K562 (cell line): ENCODE measurements at regions not wholly inside any gene's neighbourhood (a gene's known extent, or its start where the extent isn't known, plus 50 kb on each side); places are given as distances from the start of the nearest gene placed in this dataset.

Source experiments
- ATAC-seq: fragments of 200-7000 bp; cut with Tn5 transposase; 3 replicates; pipeline ENCODE4 v1.9.1; 2020; ENCODE audit warnings: moderate library complexity
- BruUV-seq: library from RNA; stranded (reverse); fragments of 400-500 nt; replicated peaks from 2 replicates; lab custom pipeline; 2021; lab: Mats Ljungman, UMichigan
- CTCF ChIA-PET: fragments of 300-600 bp; formaldehyde crosslinking; extraction: SDS; loops from one replicate; lab custom pipeline; 2021; ENCODE audit warnings: low intra/inter-chr PET ratio; lab: Yijun Ruan, JAX
- POLR2A ChIA-PET: fragments of 300-600, 350-650 bp; sonication (Branson Sonifier 250); formaldehyde crosslinking; extraction: SDS; loops from one replicate; lab custom pipeline; 2021; ENCODE audit warnings: antibody characterized with exemption, inconsistent platforms; lab: Yijun Ruan, JAX
- DNase-seq, 4 experiments: peaks; one replicate each; pipeline versions ENCODE4 v3.0.0 to v3.0.0-alpha.2; 2011 to 2018; ENCODE audit warnings: low spot score in 3 of 4, mixed read lengths in 3 of 4; ENCODE audit errors: extremely low read depth in 1 of 4
- FAIRE-seq: peaks from 2 replicates; lab custom pipeline; 2011; peaks lifted over from hg19 to GRCh38; lab: Jason Lieb, UNC
- H2AFZ ChIP-seq: 2 replicates; pipeline ENCODE4 v1.6.0; 2011; ENCODE audit warnings: low read depth, low read length, control low read depth, inconsistent platforms
- H3K27ac ChIP-seq: fragments of 200-600 bp; 3 replicates; pipeline ENCODE4 v1.8.0; 2011; ENCODE audit warnings: low read depth, mild to moderate bottlenecking, control low read depth, inconsistent platforms, low read length, moderate library complexity, mixed read lengths; ENCODE audit errors: extremely low read depth
- H3K27me3 ChIP-seq, 2 experiments: fragments of 300-600 bp in 1 of 2; 2 replicates in 1 of 2; 3 replicates in 1 of 2; pipeline versions ENCODE4 v1.6.0 to v1.8.0; 2011; ENCODE audit warnings: inconsistent platforms in 2 of 2, low read length in 2 of 2, mild to moderate bottlenecking in 1 of 2, mixed read lengths in 1 of 2, moderate library complexity in 1 of 2; ENCODE audit not compliant: control insufficient read depth in 2 of 2, insufficient read depth in 2 of 2
- H3K36me3 ChIP-seq: fragments of 300-600 bp; 3 replicates; pipeline ENCODE4 v1.8.0; 2011; ENCODE audit warnings: mild to moderate bottlenecking, low read length, inconsistent platforms; ENCODE audit not compliant: control insufficient read depth, insufficient read depth
- H3K4me1 ChIP-seq, 2 experiments: fragments of 200-600 bp in 1 of 2; replicated peaks in 1 of 2; 2 replicates in 1 of 2; 3 replicates in 1 of 2; pipeline versions ENCODE4 v1.5.1 to v1.8.0; 2011; ENCODE audit warnings: inconsistent platforms in 2 of 2, low read length in 2 of 2, mild to moderate bottlenecking in 1 of 2, mixed read lengths in 1 of 2, moderate library complexity in 1 of 2; ENCODE audit not compliant: control insufficient read depth in 2 of 2, insufficient read depth in 2 of 2
- H3K4me2 ChIP-seq: 2 replicates; pipeline ENCODE4 v1.6.1; 2011; ENCODE audit warnings: low read length, control low read depth, inconsistent platforms, mixed read lengths; ENCODE audit not compliant: insufficient read depth
- H3K4me3 ChIP-seq: fragments of 200-600 bp; sonication (generic), shearing (Covaris generic); 2 replicates; pipeline ENCODE4 v1.5.1; 2016; ENCODE audit warnings: control low read depth, inconsistent platforms
- H3K79me2 ChIP-seq: fragments of 200-600 bp; 3 replicates; pipeline ENCODE4 v1.8.0; 2011; ENCODE audit warnings: low read length, inconsistent platforms; ENCODE audit not compliant: control insufficient read depth, insufficient read depth
- H3K9ac ChIP-seq, 2 experiments: 2 replicates each; pipeline versions ENCODE4 v1.6.0 to v1.6.1; 2011; ENCODE audit warnings: low read depth in 2 of 2, low read length in 2 of 2, control low read depth in 1 of 2, inconsistent platforms in 1 of 2, mild to moderate bottlenecking in 1 of 2, mixed read lengths in 1 of 2; ENCODE audit not compliant: insufficient read depth in 1 of 2
- H3K9me1 ChIP-seq: one replicate; pipeline ENCODE4 v1.6.0; 2011; ENCODE audit warnings: inconsistent platforms, mild to moderate bottlenecking, low read length, moderate library complexity; ENCODE audit not compliant: control insufficient read depth, insufficient read depth
- H3K9me3 ChIP-seq: replicated peaks from 2 replicates; pipeline ENCODE4 v1.5.1; 2011; ENCODE audit warnings: low read depth, low read length, inconsistent platforms; ENCODE audit not compliant: control insufficient read depth, insufficient read depth
- H4K20me1 ChIP-seq: replicated peaks from 2 replicates; pipeline ENCODE4 v1.6.1; 2011; ENCODE audit warnings: low read length, inconsistent platforms, mixed read lengths; ENCODE audit not compliant: control insufficient read depth, insufficient read depth
- GABPB1 ChIP-seq: sonication (generic); formaldehyde crosslinking; IDR thresholded peaks from 2 replicates; pipeline ENCODE4 v1.8.0; 2022; ENCODE audit warnings: mild to moderate bottlenecking, missing genetic modification reagents
- HCFC1 ChIP-seq: IDR thresholded peaks from 2 replicates; pipeline ENCODE4 v1.6.1; 2012; ENCODE audit warnings: low read depth, low read length, improper control_type of control experiment
- HIVEP1 ChIP-seq: fragments of 250-450 bp; sonication (Bioruptor Pico); IDR thresholded peaks from 2 replicates; pipeline ENCODE4 v1.4.0; 2020; ENCODE audit warnings: mild to moderate bottlenecking
- HMGN3 ChIP-seq: IDR thresholded peaks from 2 replicates; pipeline ENCODE4 v1.6.1; 2011; ENCODE audit warnings: borderline replicate concordance, low read depth, mild to moderate bottlenecking, mixed read lengths, low read length; ENCODE audit not compliant: insufficient read length; ENCODE audit errors: extremely low read depth
- IRF1 ChIP-seq: sonication (generic); formaldehyde crosslinking; IDR thresholded peaks from 2 replicates; pipeline ENCODE4 v1.8.0; 2022; ENCODE audit warnings: missing genetic modification reagents, mild to moderate bottlenecking, borderline replicate concordance
- LCOR ChIP-seq: sonication (generic); formaldehyde crosslinking; IDR thresholded peaks from 2 replicates; pipeline ENCODE4 v1.8.0; 2022; ENCODE audit warnings: mild to moderate bottlenecking, missing genetic modification reagents
- LEF1 ChIP-seq: fragments of 450-650 bp; IDR thresholded peaks from 2 replicates; pipeline ENCODE4 v1.6.1; 2016; ENCODE audit warnings: mild to moderate bottlenecking
- SIX5 ChIP-seq, 2 experiments: IDR thresholded peaks; 2 replicates each; pipeline ENCODE4 v1.6.1; 2011; ENCODE audit warnings: low read length in 2 of 2, borderline replicate concordance in 1 of 2, low read depth in 1 of 2, mild to moderate bottlenecking in 1 of 2, moderate library complexity in 1 of 2; ENCODE audit not compliant: insufficient read depth in 1 of 2
- SRSF3 ChIP-seq: fragments of 200-400 bp; formaldehyde crosslinking; IDR thresholded peaks from 2 replicates; pipeline ENCODE4 v1.6.1; 2016; ENCODE audit warnings: mild to moderate bottlenecking, low read length, moderate library complexity; ENCODE audit not compliant: insufficient read depth
- ZC3H11A ChIP-seq: IDR thresholded peaks from 2 replicates; pipeline ENCODE4 v1.6.1; 2012; ENCODE audit warnings: low read depth, low read length, improper control_type of control experiment
- WGBS: fragments of 100-300 bp; shearing (Covaris generic); methylation state at CpG from one replicate; pipeline ENCODE4 v1.1.6; 2016; ENCODE audit warnings: low coverage, mixed read lengths; ENCODE audit not compliant: insufficient coverage; ENCODE audit errors: missing lambda C conversion rate; 5-methylcytosine and 5-hydroxymethylcytosine counted together
- in situ Hi-C: fragments of 300-500 bp; cut with MboI; formaldehyde crosslinking; loops from 4 replicates; pipeline ENCODE4 v1.15.0; 2018; ENCODE audit warnings: inconsistent platforms, mixed read lengths
- intact Hi-C: fragments of 100-400 bp; cut with micrococcal nuclease; formaldehyde crosslinking; loops from 2 replicates; pipeline ENCODE4 v1.14.2; 2022
- TF ChIP-seq, protein P1 (sequence below): fragments of 450-650 bp; IDR thresholded peaks from 2 replicates; pipeline ENCODE4 v1.6.1; 2016; ENCODE audit warnings: antibody characterized with exemption

- no peaks in the 10 kb centered on the region for H3K4me1 ChIP-seq
- H3K27me3 ChIP-seq = no peaks in the 10 kb centered on the region
- no peak overlapping the region for H2AFZ ChIP-seq
- H3K9me3 ChIP-seq = no peaks in the 10 kb centered on the region
- WGBS = 0% methylated on average over 2 of the region's 2 CpGs
- no peak overlapping the region for H3K27ac ChIP-seq
- no peak for ATAC-seq
- CTCF ChIA-PET = no interaction called here
- no peak for FAIRE-seq
- DNase-seq = no peak
- no peaks in the 10 kb centered on the region for H3K36me3 ChIP-seq
- in situ Hi-C loops (no loop called here), intact Hi-C loops (no loop called here)
- no peak overlapping the region for H3K9ac ChIP-seq
- no TSS peak for BruUV-seq
- no peaks in the 10 kb centered on the region for H3K79me2 ChIP-seq
- no peaks in the 10 kb centered on the region for H4K20me1 ChIP-seq
- no peak overlapping the region for H3K4me3 ChIP-seq
- POLR2A ChIA-PET = no interaction called here
- no peaks in the 10 kb centered on the region for H3K9me1 ChIP-seq
- no peak overlapping the region for H3K4me2 ChIP-seq
- TF ChIP-seq HIVEP1 (CRISPR knock-in tag) (no peak), LEF1 (no peak), HCFC1 (no peak), ZC3H11A (no peak), GABPB1 (CRISPR knock-in tag) (no peak), SIX5 (IDR thresholded peaks at IDR 0.05; ENCODE audit: borderline replicate concordance in 1 of 2, insufficient read depth in 1 of 2, low read depth in 1 of 2, low read length in 2 of 2) (no peak), HMGN3 (no peak), LCOR (CRISPR knock-in tag) (no peak), SRSF3 (no peak), IRF1 (CRISPR knock-in tag) (no peak)
- TF ChIP-seq, protein P1, sequence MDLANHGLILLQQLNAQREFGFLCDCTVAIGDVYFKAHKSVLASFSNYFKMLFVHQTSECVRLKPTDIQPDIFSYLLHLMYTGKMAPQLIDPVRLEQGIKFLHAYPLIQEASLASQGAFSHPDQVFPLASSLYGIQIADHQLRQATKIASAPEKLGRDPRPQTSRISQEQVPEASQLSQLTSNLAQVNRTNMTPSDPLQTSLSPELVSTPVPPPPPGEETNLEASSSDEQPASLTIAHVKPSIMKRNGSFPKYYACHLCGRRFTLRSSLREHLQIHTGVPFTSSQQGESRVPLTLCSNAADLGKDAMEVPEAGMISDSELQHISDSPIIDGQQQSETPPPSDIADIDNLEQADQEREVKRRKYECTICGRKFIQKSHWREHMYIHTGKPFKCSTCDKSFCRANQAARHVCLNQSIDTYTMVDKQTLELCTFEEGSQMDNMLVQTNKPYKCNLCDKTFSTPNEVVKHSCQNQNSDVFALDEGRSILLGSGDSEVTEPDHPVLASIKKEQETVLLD = no peak
Observed at GRCh38 chr18:44178476-44178875, 502.2 kb upstream of the SETBP1 start.
